Right lung (tissue), 2 donors: ENCODE measurements at regions not wholly inside any gene's neighbourhood (a gene's known extent, or its start where the extent isn't known, plus 50 kb on each side); places are given as distances from the start of the nearest gene placed in this dataset.

Source experiments
- DNase-seq, 2 donors: peaks; one replicate each; pipeline ENCODE4 v3.0.0-alpha.2; 2013

DNA sequence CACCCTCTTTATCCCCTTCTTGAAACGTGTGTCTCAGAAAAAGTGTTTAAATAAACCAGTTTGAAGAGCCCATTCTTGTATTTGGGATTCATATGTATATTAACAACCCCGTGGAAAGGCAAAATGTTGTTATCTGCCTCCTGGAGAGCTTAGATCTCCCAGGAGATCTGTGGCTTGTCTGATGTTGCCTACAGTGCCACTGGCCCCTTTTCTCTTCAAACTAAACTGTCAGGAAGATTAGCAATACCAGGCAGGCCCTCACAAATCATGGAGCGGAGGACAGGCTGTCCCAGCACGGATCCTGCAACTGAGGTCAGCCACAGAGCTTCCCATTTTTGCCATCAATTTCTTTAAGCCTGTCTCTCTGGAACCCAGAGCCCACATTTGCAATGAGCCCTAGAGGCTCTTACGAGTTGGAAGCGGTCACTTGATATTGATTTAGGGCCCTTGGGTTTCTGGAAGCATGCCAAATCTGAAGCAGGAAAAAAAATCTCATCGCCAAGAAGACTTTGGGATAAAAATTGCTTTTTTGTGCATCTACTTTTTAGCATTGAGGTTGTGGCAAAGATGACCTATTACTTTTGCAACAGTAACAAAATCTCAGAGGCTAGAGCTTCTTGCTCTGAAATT, 234.1 kb downstream of the OPA1 start:
- DNase-seq, result no peak

DNA sequence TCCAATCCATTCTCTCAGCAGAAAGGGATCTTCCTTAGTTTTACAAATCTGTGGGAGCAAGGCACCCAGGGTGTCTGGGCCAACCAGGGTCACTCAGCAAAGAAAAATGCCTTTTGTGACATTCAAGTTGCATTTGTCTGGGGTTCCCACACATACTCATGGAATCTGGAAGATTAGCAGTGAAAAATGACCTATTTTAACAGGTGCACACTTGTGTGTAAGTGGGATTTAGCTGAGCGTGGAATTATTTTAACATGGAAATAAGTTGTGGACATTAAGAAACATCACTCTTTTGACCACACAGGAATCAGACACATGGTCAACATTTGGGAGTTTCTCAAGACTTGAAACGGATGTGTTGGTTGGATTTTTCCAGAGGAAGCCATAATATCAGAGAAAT, 234.9 kb downstream of the OPA1 start:
- DNase-seq, result no peak

DNA sequence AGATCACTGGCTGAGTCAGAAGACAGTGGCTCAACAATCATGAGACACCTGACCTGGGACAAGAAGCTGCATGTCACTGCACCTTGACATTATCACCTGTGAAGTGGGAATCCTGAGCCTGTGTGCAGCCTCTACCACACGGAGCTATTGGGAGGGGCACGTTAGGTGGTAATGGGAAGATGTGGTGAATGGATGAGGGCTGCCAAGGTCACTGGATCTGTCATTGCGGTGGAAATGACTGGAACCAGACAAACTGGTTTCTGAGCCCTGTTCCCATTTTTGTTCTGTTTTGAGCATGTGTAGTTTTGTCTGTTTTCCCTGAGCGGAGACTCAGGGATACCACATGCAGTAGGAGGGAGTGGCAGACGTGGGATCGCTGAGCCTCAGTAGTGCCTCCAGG, 235.5 kb downstream of the OPA1 start:
- no peak for DNase-seq

GRCh38 chr3:193829781-193830180, 236.8 kb downstream of the OPA1 start:
- DNase-seq, result no peak

DNA sequence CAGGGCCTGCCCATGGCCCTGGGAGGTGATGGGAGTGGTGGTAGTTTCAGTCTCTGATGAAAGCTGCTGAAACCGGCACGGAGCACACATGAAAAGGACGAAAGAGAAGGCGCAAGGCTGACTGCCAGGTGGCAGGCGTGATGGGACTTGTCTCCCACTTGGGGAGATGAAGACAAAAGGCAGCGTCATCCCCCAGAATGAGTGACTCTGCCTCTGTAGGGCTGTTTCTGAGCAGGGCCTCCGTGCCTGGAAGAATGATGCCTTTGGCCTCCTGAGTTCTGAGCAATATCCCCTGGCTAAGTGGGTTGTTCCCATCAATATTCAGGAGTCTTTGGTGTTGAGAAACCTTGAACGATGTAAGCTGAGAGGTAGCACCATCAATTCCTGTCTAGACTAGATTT, 237.8 kb downstream of the OPA1 start:
- no peak for DNase-seq

GRCh38 chr3:193831495-193832455, 238.8 kb downstream of the OPA1 start:
- no peak for DNase-seq

- DNase-seq, result no peak
Observed at GRCh38 chr3:193832833-193833413, 239.9 kb downstream of the OPA1 start.

- DNase-seq, result no peak
Observed at GRCh38 chr3:193833592-193833991, 240.6 kb downstream of the OPA1 start.

GRCh38 chr3:193835414-193835813, 242.4 kb downstream of the OPA1 start:
- DNase-seq, result no peak

- no peak for DNase-seq
Observed at GRCh38 chr3:193836511-193836910, 243.5 kb downstream of the OPA1 start.

DNA sequence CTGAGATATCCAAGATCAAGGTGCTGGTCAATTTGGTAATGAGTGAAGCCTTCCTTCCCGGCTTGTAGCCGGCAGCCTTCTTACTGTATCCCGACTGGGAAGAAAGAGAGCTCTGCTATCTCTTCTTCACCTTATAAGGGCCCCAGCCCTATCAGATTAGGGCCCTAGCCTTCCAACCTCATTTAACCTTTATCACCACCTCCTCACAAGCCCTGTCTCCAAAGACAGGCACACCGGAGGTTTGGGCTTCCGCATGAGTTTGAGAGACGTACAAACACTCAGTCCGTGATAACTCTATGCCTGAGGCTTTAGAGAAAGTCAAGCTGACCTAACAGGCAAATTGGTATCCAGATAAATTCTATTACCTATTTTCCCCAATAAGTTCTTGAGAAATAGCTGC, 243.9 kb downstream of the OPA1 start:
- no peak for DNase-seq

DNA sequence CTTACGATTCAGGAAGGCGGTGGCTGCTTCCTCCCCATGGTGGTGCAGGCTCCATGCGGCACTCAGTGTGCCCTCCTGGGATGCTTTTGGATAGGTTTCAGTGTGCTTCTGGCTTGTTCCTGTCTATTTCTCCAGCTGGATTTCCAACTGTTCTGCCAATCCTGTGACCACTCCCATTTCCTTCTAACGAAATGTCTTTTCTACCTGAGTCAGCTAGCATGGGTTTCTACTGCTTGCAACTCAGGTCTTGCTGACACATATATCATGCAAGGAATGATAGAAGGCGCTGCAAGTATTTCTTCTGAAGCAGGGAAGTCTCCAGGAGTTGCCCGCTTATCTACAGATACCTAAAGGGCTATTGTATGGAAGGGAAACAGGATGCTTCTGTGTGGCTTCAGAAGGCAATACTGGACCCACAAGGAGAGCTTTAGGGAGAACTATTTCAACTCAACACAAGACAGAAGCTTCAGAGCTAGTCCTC, 244.4 kb downstream of the OPA1 start:
- no peak for DNase-seq

- no peak for DNase-seq
Observed at GRCh38 chr3:193840111-193840641, 247.2 kb downstream of the OPA1 start.

DNA sequence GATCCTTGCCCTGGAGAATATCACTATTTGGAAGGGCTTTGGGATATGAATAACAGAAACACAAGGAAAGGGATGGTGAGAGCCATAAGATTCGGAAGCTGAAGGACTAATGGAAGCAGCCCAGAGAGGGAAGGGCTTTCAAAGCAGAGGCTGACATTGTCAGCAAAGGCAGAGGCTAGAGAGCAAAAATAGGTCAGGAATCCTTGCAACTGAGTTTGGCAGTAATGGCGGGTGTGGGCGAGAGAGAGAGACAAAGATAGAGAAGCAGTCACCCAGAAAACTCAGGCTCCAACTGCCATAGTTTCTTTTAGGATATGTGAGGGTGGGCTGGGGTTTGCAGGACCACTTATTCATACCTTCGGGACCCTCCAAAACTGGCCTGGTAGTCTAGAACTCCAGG, 248.6 kb downstream of the OPA1 start:
- no peak for DNase-seq

GRCh38 chr3:193842029-193842798, 249.2 kb downstream of the OPA1 start:
- no peak for DNase-seq

DNA sequence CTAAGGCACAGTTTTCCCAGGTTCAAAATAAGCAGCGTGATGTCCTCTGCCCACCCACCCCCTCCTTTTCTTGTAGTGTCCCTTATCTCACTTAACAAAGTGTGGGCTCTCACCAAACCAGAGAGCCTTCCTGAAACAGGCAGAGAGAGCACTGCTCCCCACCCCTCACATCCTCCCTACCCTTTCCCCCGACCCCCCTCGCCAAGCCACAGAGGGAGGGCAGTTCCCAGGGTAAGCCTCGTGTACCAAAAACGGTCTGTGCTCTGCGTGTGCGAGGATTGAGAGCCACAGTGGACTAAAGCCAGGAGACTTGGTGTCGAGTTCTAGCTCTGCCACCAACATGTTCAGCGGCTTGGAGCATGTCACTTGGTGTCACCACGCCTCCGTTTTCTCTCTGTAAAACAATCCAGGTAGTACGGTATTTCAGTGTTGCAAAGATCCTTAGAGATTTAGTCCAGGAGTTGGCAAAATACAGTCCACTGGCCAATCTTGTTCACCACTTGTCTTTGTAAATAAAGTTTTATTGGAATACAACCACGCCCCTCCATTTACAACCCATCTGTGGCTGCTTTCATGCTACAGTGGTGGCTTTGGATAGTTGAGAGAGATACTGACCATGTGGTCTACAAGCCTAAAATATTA, 249.9 kb downstream of the OPA1 start:
- no peak for DNase-seq

- DNase-seq, result peak; percentile 40 to 53
Observed at GRCh38 chr3:193843474-193844301, 250.7 kb downstream of the OPA1 start.

GRCh38 chr3:193844472-193844871, 251.5 kb downstream of the OPA1 start:
- no peak for DNase-seq

GRCh38 chr3:193845144-193845543, 252.1 kb downstream of the OPA1 start:
- no peak for DNase-seq

DNA sequence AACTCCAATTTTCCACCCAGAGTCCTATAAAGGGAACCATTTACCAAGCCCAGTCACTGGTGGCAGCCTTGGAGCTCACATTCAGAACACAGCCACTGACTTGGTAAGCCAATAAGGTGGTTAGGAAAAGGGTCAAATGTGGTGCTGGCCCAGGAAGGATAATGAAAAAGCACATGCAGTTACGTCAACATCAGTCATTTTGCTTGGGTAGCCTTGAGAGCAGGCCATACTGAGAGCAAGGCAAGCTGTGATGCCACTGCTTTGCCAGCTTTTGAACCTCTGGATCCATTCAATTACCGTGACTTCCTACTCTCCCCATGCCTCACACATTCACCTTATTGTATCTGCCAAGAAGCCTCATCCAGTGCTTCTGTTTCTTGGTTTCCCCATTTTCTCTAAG, 253.6 kb downstream of the OPA1 start:
- no peak for DNase-seq
